IPS-15b (cell line): ENCODE measurements at regions not wholly inside any gene's neighbourhood (a gene's known extent, or its start where the extent isn't known, plus 50 kb on each side); places are given as distances from the start of the nearest gene placed in this dataset.

Source experiments
- H3K27me3 ChIP-seq: one replicate; pipeline ENCODE4 v1.6.1; 2013; ENCODE audit warnings: low read length; ENCODE audit not compliant: control insufficient read depth, insufficient read depth
- H3K36me3 ChIP-seq: one replicate; pipeline ENCODE4 v1.6.1; 2013; ENCODE audit warnings: low read length; ENCODE audit not compliant: control insufficient read depth, insufficient read depth
- H3K4me1 ChIP-seq: one replicate; pipeline ENCODE4 v1.6.1; 2013; ENCODE audit warnings: mild to moderate bottlenecking, low read length; ENCODE audit not compliant: control insufficient read depth, insufficient read depth
- H3K4me3 ChIP-seq: one replicate; pipeline ENCODE4 v1.5.1; 2013; ENCODE audit warnings: low read depth, low read length
- H3K9ac ChIP-seq: one replicate; pipeline ENCODE4 v1.6.1; 2013; ENCODE audit warnings: low read depth, mild to moderate bottlenecking, low read length
- H3K9me3 ChIP-seq: one replicate; pipeline ENCODE4 v1.6.1; 2013; ENCODE audit warnings: mild to moderate bottlenecking, low read length; ENCODE audit not compliant: control insufficient read depth, insufficient read depth

DNA sequence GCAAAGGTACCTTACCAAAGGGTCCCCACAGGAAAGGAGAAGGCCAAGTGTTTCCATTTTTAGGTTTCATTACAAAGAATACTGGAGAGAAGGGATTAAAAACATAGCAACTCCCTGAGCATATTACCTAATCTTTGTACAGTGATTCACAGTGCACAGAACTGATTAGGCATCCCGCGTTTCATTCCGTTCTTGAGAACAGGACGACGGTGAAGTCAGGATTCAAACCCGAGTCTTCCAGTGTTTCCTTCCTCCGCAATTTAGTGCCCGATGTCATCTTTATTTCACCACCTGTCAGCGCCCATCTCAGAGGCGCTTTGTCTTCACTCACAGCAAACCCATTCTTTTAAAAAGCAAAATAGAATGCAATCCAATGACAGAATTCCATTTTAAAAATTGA is 488.5 kb downstream of the EIPR1 start:
- Histone ChIP-seq H3K9ac (no peak overlapping the region), H3K4me1 (no peaks in the 10 kb centered on the region), H3K36me3 (no peaks in the 10 kb centered on the region), H3K27me3 (no peaks in the 10 kb centered on the region), H3K9me3 (no peaks in the 10 kb centered on the region), H3K4me3 (no peak overlapping the region)

DNA sequence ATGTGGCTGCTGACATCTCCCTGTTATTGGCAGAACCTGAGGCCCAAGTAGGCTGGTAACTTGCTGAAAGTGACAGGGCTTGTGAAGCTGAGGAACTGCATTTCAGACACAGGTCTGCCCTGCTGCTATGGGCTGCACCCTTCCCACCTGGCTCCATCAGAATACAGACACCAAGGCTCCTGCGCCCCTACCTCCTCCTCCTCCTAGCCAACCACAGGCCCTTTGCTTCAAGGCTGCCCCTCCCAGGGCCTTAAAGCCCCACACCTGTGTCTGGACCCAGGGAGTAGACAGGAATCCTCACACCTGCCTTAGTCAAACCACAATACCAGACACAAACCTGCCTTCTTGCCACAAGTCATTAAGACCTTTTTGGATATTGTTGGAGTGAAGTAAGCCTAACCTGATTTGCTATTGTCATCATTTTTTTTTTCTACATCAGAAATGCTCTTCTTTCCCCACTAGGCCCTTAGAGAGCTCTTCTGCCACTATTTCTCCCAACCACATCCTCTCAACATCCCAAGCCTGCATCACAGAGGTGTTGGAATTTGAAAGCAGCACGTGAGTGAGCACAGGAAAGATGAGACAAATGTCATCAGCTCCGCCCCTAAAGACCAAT is 489.7 kb downstream of the EIPR1 start:
- Histone ChIP-seq H3K4me1 (no peaks in the 10 kb centered on the region), H3K36me3 (no peaks in the 10 kb centered on the region), H3K27me3 (no peaks in the 10 kb centered on the region), H3K4me3 (no peak overlapping the region), H3K9me3 (no peaks in the 10 kb centered on the region), H3K9ac (no peak overlapping the region)

DNA sequence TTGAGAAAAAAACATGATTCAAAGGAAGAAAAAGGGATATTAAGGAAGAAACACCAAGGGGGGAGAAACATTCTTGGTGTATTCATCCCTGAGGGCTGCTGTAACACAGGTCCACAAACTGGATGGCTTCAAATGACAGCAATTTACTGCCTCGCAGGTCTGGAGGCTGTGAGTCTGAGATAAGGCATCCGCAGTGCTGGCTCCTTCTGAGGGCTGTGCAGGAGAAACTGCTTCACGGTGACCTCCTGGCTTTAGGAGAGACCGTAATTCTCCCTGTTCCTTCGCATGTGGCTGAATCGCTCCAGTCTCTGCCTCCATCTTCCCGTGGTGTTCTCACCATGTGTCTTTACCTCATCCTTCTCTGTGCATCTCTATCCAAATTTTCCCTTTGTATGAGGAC is 490.7 kb downstream of the EIPR1 start:
- Histone ChIP-seq H3K4me3 (no peak overlapping the region), H3K27me3 (no peaks in the 10 kb centered on the region), H3K9me3 (no peaks in the 10 kb centered on the region), H3K36me3 (no peaks in the 10 kb centered on the region), H3K4me1 (no peaks in the 10 kb centered on the region), H3K9ac (no peak overlapping the region)

DNA sequence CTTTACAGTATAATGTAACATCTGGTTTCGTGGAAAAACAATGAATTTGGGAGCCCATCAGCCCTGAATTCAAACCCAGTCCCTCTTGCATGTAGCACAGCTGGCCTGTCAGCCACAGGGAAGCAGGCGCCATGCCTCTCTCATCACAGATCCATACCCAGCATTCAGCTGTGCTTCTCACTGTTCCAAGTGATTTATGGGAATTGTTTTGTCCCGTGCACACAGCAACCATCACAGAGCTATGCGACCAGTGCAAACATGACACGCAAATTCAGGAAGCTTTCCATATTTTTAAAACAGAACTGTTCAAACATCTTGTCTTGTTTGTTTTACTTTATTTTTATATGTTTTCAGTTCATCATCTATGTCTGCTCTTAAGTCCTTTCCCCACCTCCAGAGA is 496.1 kb downstream of the EIPR1 start:
- no peaks in the 10 kb centered on the region for H3K36me3 ChIP-seq
- peaks cover 9% of the 10 kb centered on the region for H3K9me3 ChIP-seq
- no peak overlapping the region for H3K9ac ChIP-seq
- H3K4me1 ChIP-seq = no peaks in the 10 kb centered on the region
- no peaks in the 10 kb centered on the region for H3K27me3 ChIP-seq
- no peak overlapping the region for H3K4me3 ChIP-seq

DNA sequence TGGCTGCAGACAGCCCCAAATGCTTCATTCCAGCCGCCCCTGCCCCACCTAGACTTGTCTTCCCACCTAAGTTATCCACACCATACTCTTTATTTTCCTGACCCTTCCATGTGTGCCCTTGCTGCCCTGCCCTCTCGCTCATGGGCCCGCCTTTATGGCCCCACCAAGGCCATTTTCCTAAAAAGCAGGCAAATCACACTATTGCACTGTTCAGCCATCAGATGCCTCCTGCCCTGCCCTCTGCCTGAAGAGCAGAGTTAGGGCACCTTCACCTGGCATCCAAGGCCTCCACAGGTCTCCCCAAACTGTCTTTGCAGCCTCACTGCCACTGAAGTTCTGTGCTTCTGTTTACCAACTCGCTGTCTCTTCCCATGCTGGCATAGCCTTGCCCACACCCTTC is 496.7 kb downstream of the EIPR1 start:
- H3K4me3 ChIP-seq = no peak overlapping the region

DNA sequence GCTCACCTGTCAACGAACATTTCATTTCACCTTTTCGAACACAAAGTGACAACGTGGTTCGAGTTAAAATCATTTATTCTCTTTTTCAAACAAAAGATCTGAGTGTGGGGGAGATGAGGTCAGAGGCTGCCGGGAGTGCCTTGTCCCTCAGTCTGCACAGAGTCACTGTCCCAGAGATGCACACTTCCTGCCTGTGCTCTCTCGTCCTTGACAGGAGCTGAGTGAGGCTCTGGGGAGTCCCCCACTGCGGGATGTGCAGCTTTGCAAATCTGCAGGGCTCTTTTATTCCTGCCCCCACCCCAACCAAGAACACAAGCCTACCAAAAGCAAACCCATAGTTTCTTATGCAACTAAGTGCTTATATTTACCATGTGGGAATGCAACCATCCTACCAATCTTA is 497.8 kb downstream of the EIPR1 start:
- H3K4me3 ChIP-seq = no peak overlapping the region

More for the DNA sequence above, 496.7 kb downstream of the EIPR1 start:
- Histone ChIP-seq H3K9ac (no peak overlapping the region), H3K27me3 (no peaks in the 10 kb centered on the region), H3K36me3 (no peaks in the 10 kb centered on the region), H3K9me3 (peaks cover 9% of the 10 kb centered on the region), H3K4me1 (no peaks in the 10 kb centered on the region)

DNA sequence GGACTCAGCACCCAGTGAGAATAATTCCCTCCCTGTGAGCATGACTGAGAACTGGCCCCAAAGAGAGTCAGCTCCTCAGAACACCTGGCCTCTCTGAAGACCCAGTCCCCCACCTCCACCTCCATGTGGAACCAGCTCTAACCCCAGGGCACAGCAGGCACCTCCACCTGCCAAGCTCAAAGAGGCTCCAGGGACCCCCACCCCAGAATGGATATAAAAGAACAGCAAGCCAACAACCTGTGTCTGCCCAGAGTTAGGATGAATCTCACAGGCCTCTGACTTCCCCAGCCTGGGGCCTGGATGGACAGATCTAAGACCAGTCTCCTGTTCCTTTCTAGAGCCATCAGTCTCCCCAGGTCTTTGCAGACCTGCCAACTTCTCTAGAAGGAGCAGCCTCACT is 498.5 kb downstream of the EIPR1 start:
- Histone ChIP-seq H3K4me3 (no peak overlapping the region), H3K9ac (no peak overlapping the region), H3K27me3 (no peaks in the 10 kb centered on the region), H3K36me3 (no peaks in the 10 kb centered on the region), H3K4me1 (no peaks in the 10 kb centered on the region), H3K9me3 (peaks cover 9% of the 10 kb centered on the region)

More for the DNA sequence above, 497.8 kb downstream of the EIPR1 start:
- H3K9ac ChIP-seq = no peak overlapping the region
- H3K4me1 ChIP-seq = no peaks in the 10 kb centered on the region
- H3K36me3 ChIP-seq = no peaks in the 10 kb centered on the region
- H3K9me3 ChIP-seq = peaks cover 9% of the 10 kb centered on the region
- no peaks in the 10 kb centered on the region for H3K27me3 ChIP-seq

DNA sequence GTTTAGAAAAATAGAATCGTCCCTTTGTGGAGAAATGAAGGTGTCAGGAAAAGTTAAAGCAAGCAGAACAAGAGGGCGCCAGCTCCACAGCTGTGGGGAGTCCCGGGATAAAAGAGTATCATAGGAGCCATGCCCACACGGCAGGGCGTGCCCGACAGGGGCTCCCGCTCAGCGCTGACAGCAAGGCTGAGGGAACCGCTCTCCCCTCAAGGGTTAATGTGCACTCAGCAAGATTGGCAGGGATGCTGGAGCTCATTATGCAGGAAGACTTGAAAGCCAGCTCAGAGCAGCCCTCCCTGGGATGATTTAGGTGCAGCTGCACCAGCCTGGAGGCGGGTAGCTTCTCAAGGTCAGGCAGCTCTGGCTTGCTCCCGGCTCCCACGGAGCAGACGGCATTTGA is 500.2 kb downstream of the EIPR1 start:
- no peaks in the 10 kb centered on the region for H3K27me3 ChIP-seq
- no peaks in the 10 kb centered on the region for H3K36me3 ChIP-seq
- H3K4me3 ChIP-seq = no peak overlapping the region
- no peaks in the 10 kb centered on the region for H3K4me1 ChIP-seq
- peaks cover 9% of the 10 kb centered on the region for H3K9me3 ChIP-seq
- H3K9ac ChIP-seq = no peak overlapping the region

DNA sequence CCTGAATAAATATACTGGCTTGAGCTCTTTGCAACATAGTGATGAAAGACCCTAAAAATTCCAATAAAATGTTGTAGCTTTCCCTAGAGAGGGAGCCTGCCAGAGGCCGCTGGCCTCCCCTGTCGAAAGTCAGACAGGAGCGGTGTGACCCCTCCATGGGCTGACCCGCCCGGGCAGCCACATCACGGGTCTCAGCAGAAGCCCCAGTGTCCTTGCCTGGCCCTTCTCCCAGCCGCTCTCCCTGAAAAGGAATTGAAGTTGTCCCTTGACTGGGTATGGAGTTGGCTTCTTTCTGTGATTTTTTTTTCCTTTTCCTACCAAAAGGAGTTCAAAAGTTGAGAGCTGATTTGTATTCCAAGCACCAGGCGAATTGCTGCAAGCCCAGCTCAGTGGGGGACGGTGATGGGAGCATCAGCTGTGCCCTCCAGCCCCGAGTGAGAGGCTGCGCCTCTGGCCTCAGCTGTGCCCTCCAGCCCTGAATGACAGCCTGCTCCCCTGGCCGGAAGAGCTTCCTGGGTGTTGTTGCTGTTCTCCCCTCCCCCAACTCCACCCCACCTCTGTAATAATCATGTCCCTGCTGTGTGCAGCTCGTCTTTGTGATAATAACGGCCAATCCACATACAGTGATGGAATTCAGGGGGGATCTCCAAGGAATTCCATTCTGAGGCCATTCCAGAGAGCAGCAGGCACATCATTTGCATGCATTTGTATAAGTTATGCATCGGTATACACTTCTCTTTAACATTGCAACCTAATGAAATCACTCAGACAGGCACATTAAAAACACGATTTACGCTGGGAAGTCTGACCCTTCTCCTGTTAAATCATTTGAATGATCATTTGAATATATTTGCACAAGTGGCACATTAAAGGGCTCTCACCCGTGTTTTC is 501.0 kb downstream of the EIPR1 start:
- Histone ChIP-seq H3K36me3 (no peaks in the 10 kb centered on the region), H3K4me1 (no peaks in the 10 kb centered on the region), H3K4me3 (no peak overlapping the region), H3K27me3 (no peaks in the 10 kb centered on the region), H3K9me3 (peaks cover 9% of the 10 kb centered on the region), H3K9ac (no peak overlapping the region)

DNA sequence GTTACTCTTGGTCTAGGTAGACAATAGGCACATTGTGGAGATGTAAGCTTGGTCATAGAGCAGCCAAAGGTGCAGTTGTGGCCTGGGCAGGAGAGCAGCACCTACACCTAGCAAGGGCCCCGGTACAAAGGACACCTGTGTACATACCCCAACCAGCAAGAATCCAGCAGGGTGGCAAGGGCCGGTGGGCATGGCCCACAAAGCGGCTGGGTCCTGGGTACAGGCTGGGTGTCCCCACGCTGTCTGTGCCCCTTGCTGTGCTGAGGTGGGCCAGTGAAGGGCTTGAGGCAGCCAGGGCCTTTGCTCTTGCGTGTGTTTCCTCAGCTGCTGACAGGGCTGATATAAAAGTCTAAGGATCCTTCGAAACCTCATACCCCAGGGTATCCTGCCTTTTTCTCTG is 501.8 kb downstream of the EIPR1 start:
- Histone ChIP-seq H3K36me3 (no peaks in the 10 kb centered on the region), H3K27me3 (no peaks in the 10 kb centered on the region), H3K9me3 (peaks cover 9% of the 10 kb centered on the region), H3K9ac (no peak overlapping the region), H3K4me1 (no peaks in the 10 kb centered on the region), H3K4me3 (no peak overlapping the region)

DNA sequence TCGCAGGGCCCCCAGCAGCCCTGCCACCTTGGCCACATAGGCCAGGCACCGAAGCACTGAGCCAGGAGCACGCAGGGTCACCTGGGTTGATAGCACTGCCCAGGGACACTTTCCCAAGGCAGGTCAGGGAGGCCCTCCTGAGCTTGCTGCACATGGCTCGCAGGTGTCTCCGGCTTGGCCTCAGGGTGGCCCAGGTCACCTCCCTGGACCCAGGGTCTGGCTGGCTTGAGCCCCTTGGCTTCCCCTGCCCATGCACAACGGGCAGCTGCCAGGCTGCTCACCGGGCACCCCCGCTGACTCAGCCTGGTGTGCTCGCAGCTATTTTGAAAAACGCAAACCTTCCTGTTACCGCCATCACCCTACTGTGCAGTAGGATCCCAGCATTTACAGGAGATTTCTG is 502.3 kb downstream of the EIPR1 start:
- H3K9me3 ChIP-seq = peaks cover 9% of the 10 kb centered on the region

DNA sequence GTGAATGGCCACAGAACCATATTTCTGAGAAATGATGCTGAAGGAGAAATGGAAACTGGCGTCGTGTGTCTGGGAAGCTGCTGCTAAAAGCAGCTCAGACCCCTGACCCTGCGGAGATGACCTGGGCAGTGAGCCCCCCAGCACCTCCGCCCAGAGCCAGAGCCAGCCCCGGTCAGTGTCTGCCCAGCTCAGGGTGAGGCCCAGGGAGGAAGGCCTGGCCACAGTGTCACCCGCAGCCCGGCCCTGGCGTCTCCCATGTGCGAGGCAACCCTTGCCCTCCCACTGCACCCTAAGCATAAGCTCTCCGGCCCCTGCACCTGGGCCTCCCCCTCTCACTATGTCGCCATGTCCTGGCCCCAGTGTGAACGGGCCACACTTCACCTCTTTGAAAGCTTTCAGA is 502.8 kb downstream of the EIPR1 start:
- Histone ChIP-seq H3K9ac (no peak overlapping the region), H3K4me3 (no peak overlapping the region), H3K9me3 (peaks cover 9% of the 10 kb centered on the region), H3K4me1 (no peaks in the 10 kb centered on the region), H3K36me3 (no peaks in the 10 kb centered on the region), H3K27me3 (no peaks in the 10 kb centered on the region)

More for the DNA sequence above, 502.3 kb downstream of the EIPR1 start:
- H3K4me1 ChIP-seq = no peaks in the 10 kb centered on the region
- H3K27me3 ChIP-seq = no peaks in the 10 kb centered on the region
- H3K9ac ChIP-seq = no peak overlapping the region
- H3K4me3 ChIP-seq = no peak overlapping the region
- H3K36me3 ChIP-seq = no peaks in the 10 kb centered on the region
